ENCODE measurements at regions not wholly inside any gene's neighbourhood (a gene's known extent, or its start where the extent isn't known, plus 50 kb on each side); places are given as distances from the start of the nearest gene placed in this dataset.
"Not testable (repeated sequence)": the region's sequence is repeated elsewhere in the genome, so short reads cannot be mapped to it uniquely, and the experiment has no call there.

- no peak overlapping the region for H3K4me3 ChIP-seq (ENCODE audit: low read depth, low read length)
- no peak for TF ChIP-seq CTCF (IDR thresholded peaks at IDR 0.05; ENCODE audit: borderline replicate concordance, insufficient read depth, low read depth, low read length)
These were observed 103.1 kb downstream of the VGLL3 start for GRCh38 chr3:86887876-86888275.

GRCh38 chr3:86880066-86880465 lies 110.9 kb downstream of the VGLL3 start:
- no peak for TF ChIP-seq CTCF (IDR thresholded peaks at IDR 0.05; ENCODE audit: borderline replicate concordance, insufficient read depth, low read depth, low read length)
- no peak overlapping the region for H3K4me3 ChIP-seq (ENCODE audit: low read depth, low read length)

GRCh38 chr3:86876504-86877181 lies 114.3 kb downstream of the VGLL3 start:
- not testable (repeated sequence) for H3K4me3 ChIP-seq (ENCODE audit: low read depth, low read length)

GRCh38 chr3:86874790-86875189 lies 116.2 kb downstream of the VGLL3 start:
- not testable (repeated sequence) for H3K4me3 ChIP-seq (ENCODE audit: low read depth, low read length)

- H3K4me3 ChIP-seq (ENCODE audit: low read depth, low read length) = no peak overlapping the region
- TF ChIP-seq CTCF (IDR thresholded peaks at IDR 0.05; ENCODE audit: borderline replicate concordance, insufficient read depth, low read depth, low read length) = no peak
These were observed 121.4 kb downstream of the VGLL3 start for GRCh38 chr3:86869566-86869965.

GRCh38 chr3:86867982-86868381 lies 123.0 kb downstream of the VGLL3 start:
- TF ChIP-seq CTCF (IDR thresholded peaks at IDR 0.05; ENCODE audit: borderline replicate concordance, insufficient read depth, low read depth, low read length) = no peak
- H3K4me3 ChIP-seq (ENCODE audit: low read depth, low read length) = no peak overlapping the region

GRCh38 chr3:86865506-86865905 lies 125.4 kb downstream of the VGLL3 start:
- H3K4me3 ChIP-seq (ENCODE audit: low read depth, low read length) = no peak overlapping the region

GRCh38 chr3:86856711-86857110 lies 134.2 kb downstream of the VGLL3 start:
- H3K4me3 ChIP-seq (ENCODE audit: low read depth, low read length) = no peak overlapping the region
- no peak for TF ChIP-seq CTCF (IDR thresholded peaks at IDR 0.05; ENCODE audit: borderline replicate concordance, insufficient read depth, low read depth, low read length)

More at GRCh38 chr3:86865506-86865905, 125.4 kb downstream of the VGLL3 start:
- no peak for TF ChIP-seq CTCF (IDR thresholded peaks at IDR 0.05; ENCODE audit: borderline replicate concordance, insufficient read depth, low read depth, low read length)
